HEK293 (cell line): ENCODE measurements at regions not wholly inside any gene's neighbourhood (a gene's known extent, or its start where the extent isn't known, plus 50 kb on each side); places are given as distances from the start of the nearest gene placed in this dataset.

Source experiments
- CTCF ChIA-PET: fragments of 350-600 bp; formaldehyde crosslinking; extraction: SDS; loops from one replicate; lab custom pipeline; 2021; ENCODE audit warnings: antibody characterized with exemption; lab: Yijun Ruan, JAX
- POLR2A ChIA-PET: fragments of 300-600 bp; formaldehyde crosslinking; extraction: SDS; loops from one replicate; lab custom pipeline; 2020; ENCODE audit warnings: antibody characterized with exemption, inconsistent platforms; lab: Yijun Ruan, JAX
- H3K27ac ChIP-seq: fragments of 200-500 bp; sonication (Bioruptor generic); 2 replicates; pipeline ENCODE4 v1.5.1; 2014; ENCODE audit warnings: low read depth, low read length, control low read depth, inconsistent platforms; ENCODE audit errors: extremely low read depth
- H3K36me3 ChIP-seq, 2 experiments: fragments of 200-500 bp in 1 of 2; sonication (Bioruptor generic) in 1 of 2; 1 replicate in 1 of 2; 2 replicates in 1 of 2; pipeline ENCODE4 v1.5.1; 2014 to 2017; ENCODE audit warnings: inconsistent platforms in 2 of 2, low read length in 2 of 2; ENCODE audit not compliant: control insufficient read depth in 2 of 2, insufficient read depth in 1 of 2
- H3K4me1 ChIP-seq: fragments of 200-500 bp; sonication (Bioruptor generic); 2 replicates; pipeline ENCODE4 v1.5.1; 2014; ENCODE audit warnings: mild to moderate bottlenecking, low read length, inconsistent platforms; ENCODE audit not compliant: control insufficient read depth, insufficient read depth
- H3K4me3 ChIP-seq: 2 replicates; pipeline ENCODE4 v1.5.1; 2011; ENCODE audit warnings: low read depth, mild to moderate bottlenecking, control low read depth, low read length, moderate library complexity
- H3K9me3 ChIP-seq: fragments of 200-500 bp; sonication (Bioruptor generic); 2 replicates; pipeline ENCODE4 v1.5.1; 2014; ENCODE audit warnings: low read depth, low read length, inconsistent platforms; ENCODE audit not compliant: control insufficient read depth, insufficient read depth
- BCL11B ChIP-seq: fragments of 450-650 bp; formaldehyde crosslinking; IDR thresholded peaks from 2 replicates; pipeline ENCODE4 v1.5.1; 2016; ENCODE audit warnings: low read depth, missing biosample characterization, missing genetic modification characterization
- KLF9 ChIP-seq: fragments of 450-650 bp; formaldehyde crosslinking; IDR thresholded peaks from 2 replicates; pipeline ENCODE4 v1.5.1; 2016; ENCODE audit warnings: missing biosample characterization, missing genetic modification characterization, low read depth
- PRDM10 ChIP-seq: fragments of 450-650 bp; formaldehyde crosslinking; IDR thresholded peaks from 2 replicates; pipeline ENCODE4 v1.5.1; 2016; ENCODE audit warnings: missing biosample characterization, missing genetic modification characterization
- PRDM6 ChIP-seq: fragments of 450-650 bp; formaldehyde crosslinking; IDR thresholded peaks from 2 replicates; pipeline ENCODE4 v1.5.1; 2017; ENCODE audit warnings: missing biosample characterization, missing genetic modification characterization
- SCRT1 ChIP-seq: fragments of 450-650 bp; formaldehyde crosslinking; IDR thresholded peaks from 2 replicates; pipeline ENCODE4 v1.5.1; 2016; ENCODE audit warnings: missing biosample characterization, missing genetic modification characterization, borderline replicate concordance
- ZBTB1 ChIP-seq: fragments of 450-650 bp; formaldehyde crosslinking; IDR thresholded peaks from 2 replicates; pipeline ENCODE4 v1.5.1; 2016; ENCODE audit warnings: missing biosample characterization, missing genetic modification characterization
- ZBTB17 ChIP-seq: fragments of 450-650 bp; formaldehyde crosslinking; IDR thresholded peaks from 2 replicates; pipeline ENCODE4 v1.5.1; 2016; ENCODE audit warnings: missing biosample characterization, missing genetic modification characterization
- ZNF140 ChIP-seq: fragments of 450-650 bp; formaldehyde crosslinking; IDR thresholded peaks from 2 replicates; pipeline ENCODE4 v1.5.1; 2016; ENCODE audit warnings: missing biosample characterization, missing genetic modification characterization
- ZNF146 ChIP-seq: fragments of 450-650 bp; formaldehyde crosslinking; IDR thresholded peaks from 2 replicates; pipeline ENCODE4 v1.5.1; 2016; ENCODE audit warnings: missing biosample characterization, missing genetic modification characterization
- ZNF184 ChIP-seq: fragments of 450-650 bp; IDR thresholded peaks from 2 replicates; pipeline ENCODE4 v1.5.1; 2018; ENCODE audit warnings: missing biosample characterization, mild to moderate bottlenecking, missing genetic modification characterization
- ZNF223 ChIP-seq: fragments of 450-650 bp; formaldehyde crosslinking; IDR thresholded peaks from 2 replicates; pipeline ENCODE4 v1.5.1; 2016; ENCODE audit warnings: missing biosample characterization, missing genetic modification characterization
- ZNF280C ChIP-seq: fragments of 450-650 bp; formaldehyde crosslinking; IDR thresholded peaks from 2 replicates; pipeline ENCODE4 v1.5.1; 2016; ENCODE audit warnings: missing biosample characterization, missing genetic modification characterization
- ZNF426 ChIP-seq: fragments of 450-650 bp; formaldehyde crosslinking; IDR thresholded peaks from 2 replicates; pipeline ENCODE4 v1.5.1; 2017; ENCODE audit warnings: missing biosample characterization, missing genetic modification characterization, mild to moderate bottlenecking, inconsistent platforms, moderate library complexity
- ZNF529 ChIP-seq: fragments of 450-650 bp; formaldehyde crosslinking; IDR thresholded peaks from 2 replicates; pipeline ENCODE4 v1.5.1; 2017; ENCODE audit warnings: missing genetic modification characterization, missing biosample characterization; ENCODE audit not compliant: insufficient replicate concordance
- ZNF596 ChIP-seq: fragments of 450-650 bp; IDR thresholded peaks from 2 replicates; pipeline ENCODE4 v1.5.0; 2018; ENCODE audit warnings: missing biosample characterization, mild to moderate bottlenecking, missing genetic modification characterization, moderate library complexity
- ZNF701 ChIP-seq: fragments of 450-650 bp; formaldehyde crosslinking; IDR thresholded peaks from 2 replicates; pipeline ENCODE4 v1.5.1; 2016; ENCODE audit warnings: missing biosample characterization, missing genetic modification characterization

GRCh38 chr6:156056085-156056484 lies 600.4 kb upstream of the NOX3 start:
- POLR2A ChIA-PET = interaction anchor here (0.9 kb wide), 1 partner anchor 11 kb away, joined by 3 read pairs; no protein-coding TSS in a partner anchor
- H3K27ac ChIP-seq = no peak overlapping the region
- CTCF ChIA-PET = no interaction called here
- TF ChIP-seq ZNF140 (tag by site-specific recombination) (peak; percentile 11; the same call in 1 of the 2 replicates), BCL11B (tag by site-specific recombination) (no peak), PRDM6 (no peak), SCRT1 (no peak), ZNF701 (tag by site-specific recombination) (no peak), ZNF223 (tag by site-specific recombination) (no peak), KLF9 (tag by site-specific recombination) (no peak), ZNF426 (tag by site-specific recombination) (no peak), ZNF146 (tag by site-specific recombination) (peak; percentile 48; the same call in 1 of the 2 replicates), ZNF529 (tag by site-specific recombination) (no peak), ZBTB17 (no peak), ZNF596 (tag by site-specific recombination) (no peak), ZBTB1 (tag by site-specific recombination) (no peak)
- H3K36me3 ChIP-seq = no peaks in the 10 kb centered on the region
- H3K4me1 ChIP-seq = no peaks in the 10 kb centered on the region
- H3K9me3 ChIP-seq = no peaks in the 10 kb centered on the region
- no peak overlapping the region for H3K4me3 ChIP-seq

GRCh38 chr6:156053626-156054025 lies 598.0 kb upstream of the NOX3 start:
- H3K4me3 ChIP-seq = no peak overlapping the region
- ChIA-PET POLR2A (no interaction called here), CTCF (interaction anchor here (0.7 kb wide), 1 partner anchor 38 kb away, joined by 3 read pairs; no protein-coding TSS in a partner anchor)
- no peaks in the 10 kb centered on the region for H3K9me3 ChIP-seq
- H3K36me3 ChIP-seq = no peaks in the 10 kb centered on the region
- TF ChIP-seq ZNF280C (no peak), PRDM10 (tag by site-specific recombination) (no peak), ZNF184 (tag by site-specific recombination) (no peak)
- no peak overlapping the region for H3K27ac ChIP-seq
- no peaks in the 10 kb centered on the region for H3K4me1 ChIP-seq
